ENCODE measurements at regions not wholly inside any gene's neighbourhood (a gene's known extent, or its start where the extent isn't known, plus 50 kb on each side); places are given as distances from the start of the nearest gene placed in this dataset.

DNA sequence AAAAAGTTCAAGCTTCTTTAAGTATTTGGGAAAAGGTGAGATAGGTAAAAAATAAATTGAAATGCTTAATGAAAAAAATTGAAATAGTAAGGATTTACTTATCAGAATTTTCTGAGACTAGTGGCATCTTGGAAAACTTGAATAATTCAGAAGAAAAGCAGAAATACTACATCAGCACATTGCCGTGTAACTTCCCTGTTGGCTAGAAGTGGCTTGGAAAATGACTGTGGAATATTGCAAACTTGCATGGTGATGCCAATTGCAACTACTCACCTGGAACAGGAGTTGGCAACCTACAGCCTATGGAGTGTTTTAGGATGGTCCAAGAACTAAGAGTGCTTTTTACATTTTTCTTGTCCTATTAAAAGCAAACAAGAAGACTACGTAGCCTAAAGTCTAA lies 603.5 kb upstream of the VRK2 start:
- TF ChIP-seq, protein P1, sequence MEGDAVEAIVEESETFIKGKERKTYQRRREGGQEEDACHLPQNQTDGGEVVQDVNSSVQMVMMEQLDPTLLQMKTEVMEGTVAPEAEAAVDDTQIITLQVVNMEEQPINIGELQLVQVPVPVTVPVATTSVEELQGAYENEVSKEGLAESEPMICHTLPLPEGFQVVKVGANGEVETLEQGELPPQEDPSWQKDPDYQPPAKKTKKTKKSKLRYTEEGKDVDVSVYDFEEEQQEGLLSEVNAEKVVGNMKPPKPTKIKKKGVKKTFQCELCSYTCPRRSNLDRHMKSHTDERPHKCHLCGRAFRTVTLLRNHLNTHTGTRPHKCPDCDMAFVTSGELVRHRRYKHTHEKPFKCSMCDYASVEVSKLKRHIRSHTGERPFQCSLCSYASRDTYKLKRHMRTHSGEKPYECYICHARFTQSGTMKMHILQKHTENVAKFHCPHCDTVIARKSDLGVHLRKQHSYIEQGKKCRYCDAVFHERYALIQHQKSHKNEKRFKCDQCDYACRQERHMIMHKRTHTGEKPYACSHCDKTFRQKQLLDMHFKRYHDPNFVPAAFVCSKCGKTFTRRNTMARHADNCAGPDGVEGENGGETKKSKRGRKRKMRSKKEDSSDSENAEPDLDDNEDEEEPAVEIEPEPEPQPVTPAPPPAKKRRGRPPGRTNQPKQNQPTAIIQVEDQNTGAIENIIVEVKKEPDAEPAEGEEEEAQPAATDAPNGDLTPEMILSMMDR (IDR thresholded peaks at IDR 0.05; ENCODE audit: poor library complexity): no peak
- no peak for TF ChIP-seq EZH2 (IDR thresholded peaks at IDR 0.05; ENCODE audit: borderline replicate concordance)

Measured in hepatocyte (in vitro differentiated cells).